Parathyroid adenoma (tissue), 2 donors: ENCODE measurements at regions not wholly inside any gene's neighbourhood (a gene's known extent, or its start where the extent isn't known, plus 50 kb on each side); places are given as distances from the start of the nearest gene placed in this dataset.

Experiments
- H2AFZ ChIP-seq: fragments of 300-600 bp; sonication (generic); one replicate; pipeline ENCODE4 v1.7.0; 2017; ENCODE audit warnings: antibody characterized with exemption, mild to moderate bottlenecking
- H3K27ac ChIP-seq: fragments of 300-600 bp; sonication (generic); one replicate; pipeline ENCODE4 v1.7.0; 2017
- H3K27me3 ChIP-seq: fragments of 300-600 bp; sonication (generic); one replicate; pipeline ENCODE4 v1.7.0; 2017; ENCODE audit warnings: low read length; ENCODE audit not compliant: control insufficient read depth, insufficient read depth
- H3K36me3 ChIP-seq: fragments of 300-600 bp; sonication (generic); one replicate; pipeline ENCODE4 v1.7.0; 2017; ENCODE audit warnings: low read length; ENCODE audit not compliant: control insufficient read depth, insufficient read depth
- H3K4me1 ChIP-seq: fragments of 300-600 bp; sonication (generic); one replicate; pipeline ENCODE4 v1.7.0; 2017; ENCODE audit warnings: control low read depth
- H3K4me2 ChIP-seq: fragments of 300-600 bp; sonication (generic); one replicate; pipeline ENCODE4 v1.7.0; 2017; ENCODE audit warnings: low read length
- H3K4me3 ChIP-seq: fragments of 300-600 bp; sonication (generic); one replicate; pipeline ENCODE4 v1.7.0; 2017; ENCODE audit warnings: low read depth, low read length
- H3K79me2 ChIP-seq: fragments of 300-600 bp; sonication (generic); one replicate; pipeline ENCODE4 v1.7.0; 2017; ENCODE audit warnings: control low read depth
- H3K9ac ChIP-seq: fragments of 300-600 bp; sonication (generic); one replicate; pipeline ENCODE4 v1.7.0; 2017; ENCODE audit warnings: mild to moderate bottlenecking
- H3K9me3 ChIP-seq: fragments of 300-600 bp; sonication (generic); one replicate; pipeline ENCODE4 v1.7.0; 2017; ENCODE audit warnings: low read length; ENCODE audit not compliant: control insufficient read depth
- TF ChIP-seq, protein P1 (sequence below): fragments of 300-600 bp; sonication (generic); IDR thresholded peaks from one replicate; pipeline ENCODE4 v1.7.0; 2017; ENCODE audit warnings: antibody characterized with exemption, mild to moderate bottlenecking
- donor health status: primary hyperparathyroidism.

DNA sequence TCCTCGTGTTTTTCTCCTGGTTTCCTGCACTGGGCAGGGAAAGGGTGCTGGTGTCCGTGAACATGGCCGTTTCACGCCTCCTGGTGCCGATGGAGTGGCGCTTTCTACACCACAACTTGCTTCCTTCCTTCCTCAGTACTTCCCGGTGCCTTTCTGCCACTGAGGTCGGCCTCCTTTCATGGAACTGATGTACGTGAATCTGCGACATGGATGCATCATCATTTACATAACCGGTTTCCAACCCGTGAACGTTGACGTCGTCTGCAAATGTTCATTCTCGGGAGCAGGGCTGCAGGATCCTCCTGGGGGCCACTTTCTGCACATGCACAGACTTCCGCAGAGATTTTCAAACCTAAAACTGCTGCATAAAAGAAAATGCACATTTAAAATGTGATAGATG is 474.4 kb downstream of the BRD1 start:
- Histone ChIP-seq H3K27ac (no peak overlapping the region), H3K4me2 (no peak overlapping the region), H3K9me3 (no peaks in the 10 kb centered on the region), H3K4me1 (no peaks in the 10 kb centered on the region), H3K79me2 (no peaks in the 10 kb centered on the region), H3K27me3 (no peaks in the 10 kb centered on the region), H2AFZ (no peak overlapping the region), H3K9ac (no peak overlapping the region), H3K36me3 (no peaks in the 10 kb centered on the region), H3K4me3 (no peak overlapping the region)
- TF ChIP-seq, protein P1, sequence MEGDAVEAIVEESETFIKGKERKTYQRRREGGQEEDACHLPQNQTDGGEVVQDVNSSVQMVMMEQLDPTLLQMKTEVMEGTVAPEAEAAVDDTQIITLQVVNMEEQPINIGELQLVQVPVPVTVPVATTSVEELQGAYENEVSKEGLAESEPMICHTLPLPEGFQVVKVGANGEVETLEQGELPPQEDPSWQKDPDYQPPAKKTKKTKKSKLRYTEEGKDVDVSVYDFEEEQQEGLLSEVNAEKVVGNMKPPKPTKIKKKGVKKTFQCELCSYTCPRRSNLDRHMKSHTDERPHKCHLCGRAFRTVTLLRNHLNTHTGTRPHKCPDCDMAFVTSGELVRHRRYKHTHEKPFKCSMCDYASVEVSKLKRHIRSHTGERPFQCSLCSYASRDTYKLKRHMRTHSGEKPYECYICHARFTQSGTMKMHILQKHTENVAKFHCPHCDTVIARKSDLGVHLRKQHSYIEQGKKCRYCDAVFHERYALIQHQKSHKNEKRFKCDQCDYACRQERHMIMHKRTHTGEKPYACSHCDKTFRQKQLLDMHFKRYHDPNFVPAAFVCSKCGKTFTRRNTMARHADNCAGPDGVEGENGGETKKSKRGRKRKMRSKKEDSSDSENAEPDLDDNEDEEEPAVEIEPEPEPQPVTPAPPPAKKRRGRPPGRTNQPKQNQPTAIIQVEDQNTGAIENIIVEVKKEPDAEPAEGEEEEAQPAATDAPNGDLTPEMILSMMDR: no peak

DNA sequence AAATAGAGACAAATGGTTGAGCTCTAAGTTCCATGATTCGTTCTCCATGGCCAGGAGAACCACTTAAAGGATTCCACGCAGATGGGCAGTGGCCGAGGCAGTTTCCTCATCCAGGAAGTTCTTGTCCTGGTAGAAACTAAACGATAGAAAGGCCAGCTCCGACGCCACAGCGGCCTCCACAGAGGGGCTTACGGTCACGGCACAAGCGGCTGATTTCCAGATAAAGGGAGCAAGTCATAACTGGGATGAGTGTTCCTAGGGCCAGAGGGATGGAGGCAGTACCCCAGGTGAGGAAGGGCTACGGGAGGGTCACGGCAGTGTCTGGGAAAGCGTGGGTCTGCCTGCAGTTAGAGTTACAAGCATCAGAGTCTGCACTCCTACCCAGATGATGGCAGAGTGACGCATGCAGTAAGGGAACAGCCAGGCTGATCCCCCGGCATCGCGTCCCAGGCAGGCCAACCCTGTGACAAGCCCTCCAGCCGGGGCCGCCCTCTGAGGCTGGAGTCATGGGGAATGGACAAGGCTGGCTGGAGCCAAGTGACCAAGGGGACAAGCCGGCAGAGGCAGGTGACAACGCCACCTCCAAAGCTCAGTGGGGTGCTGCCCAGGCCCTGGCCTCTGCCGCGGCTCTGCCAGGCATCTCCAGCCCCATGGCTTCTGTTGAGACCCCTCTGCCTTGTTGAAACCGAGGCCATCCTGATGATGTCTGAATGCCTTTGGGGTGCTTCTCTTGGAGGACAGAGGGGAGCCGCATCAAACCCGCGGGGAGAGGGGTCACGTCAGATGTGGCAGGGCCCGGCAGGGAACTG is 475.1 kb downstream of the BRD1 start:
- H3K4me1 ChIP-seq: no peaks in the 10 kb centered on the region
- H3K27me3 ChIP-seq: no peaks in the 10 kb centered on the region
- H3K79me2 ChIP-seq: no peaks in the 10 kb centered on the region
- H3K9me3 ChIP-seq: no peaks in the 10 kb centered on the region
- H3K4me3 ChIP-seq: no peak overlapping the region
- H3K9ac ChIP-seq: no peak overlapping the region
- no peak overlapping the region for H3K4me2 ChIP-seq
- TF ChIP-seq, protein P1: no peak
- no peaks in the 10 kb centered on the region for H3K36me3 ChIP-seq
- H3K27ac ChIP-seq: no peak overlapping the region
- no peak overlapping the region for H2AFZ ChIP-seq

- no peak overlapping the region for H3K27ac ChIP-seq
- H3K9me3 ChIP-seq: no peaks in the 10 kb centered on the region
- H3K4me1 ChIP-seq: no peaks in the 10 kb centered on the region
- H3K4me3 ChIP-seq: no peak overlapping the region
- TF ChIP-seq, protein P1: no peak
- no peaks in the 10 kb centered on the region for H3K36me3 ChIP-seq
- H3K27me3 ChIP-seq: no peaks in the 10 kb centered on the region
- H2AFZ ChIP-seq: no peak overlapping the region
- no peak overlapping the region for H3K9ac ChIP-seq
- H3K4me2 ChIP-seq: no peak overlapping the region
- H3K79me2 ChIP-seq: no peaks in the 10 kb centered on the region
These were observed 475.9 kb downstream of the BRD1 start for GRCh38 chr22:49351761-49352227.

- H3K4me2 ChIP-seq: no peak overlapping the region
- TF ChIP-seq, protein P1: no peak
- H3K9ac ChIP-seq: no peak overlapping the region
- no peaks in the 10 kb centered on the region for H3K36me3 ChIP-seq
- H3K9me3 ChIP-seq: no peaks in the 10 kb centered on the region
- H2AFZ ChIP-seq: no peak overlapping the region
- H3K4me3 ChIP-seq: no peak overlapping the region
- H3K79me2 ChIP-seq: no peaks in the 10 kb centered on the region
- H3K27me3 ChIP-seq: no peaks in the 10 kb centered on the region
- H3K27ac ChIP-seq: no peak overlapping the region
- no peaks in the 10 kb centered on the region for H3K4me1 ChIP-seq
These were observed 477.1 kb downstream of the BRD1 start for GRCh38 chr22:49350441-49351121.
